Caco-2 (cell line): ENCODE measurements at regions not wholly inside any gene's neighbourhood (a gene's known extent, or its start where the extent isn't known, plus 50 kb on each side); places are given as distances from the start of the nearest gene placed in this dataset.

ENCODE experiments used
- BruUV-seq: library from RNA; stranded (reverse); fragments of 400-500 nt; replicated peaks from 2 replicates; lab custom pipeline; 2021; lab: Mats Ljungman, UMichigan
- CTCF ChIA-PET: fragments of 300-600 bp; sonication (Branson Sonifier 250); formaldehyde crosslinking; loops from one replicate; lab custom pipeline; 2022; ENCODE audit warnings: antibody characterized with exemption; lab: Charles Lee
- POLR2A ChIA-PET: fragments of 300-600 bp; sonication (Branson Sonifier 250); formaldehyde crosslinking; loops from one replicate; lab custom pipeline; 2022; ENCODE audit warnings: antibody characterized with exemption; lab: Charles Lee
- DNase-seq, 2 experiments: peaks; one replicate each; pipeline versions ENCODE4 v3.0.0 to v3.0.0-alpha.2; 2020 to 2022
- H3K27me3 ChIP-seq: replicated peaks from 2 replicates; pipeline ENCODE4 v1.6.0; 2011; ENCODE audit warnings: low read length; ENCODE audit not compliant: control insufficient read depth, insufficient read depth
- H3K36me3 ChIP-seq: 2 replicates; pipeline ENCODE4 v1.5.1; 2011; ENCODE audit warnings: low read length; ENCODE audit not compliant: control insufficient read depth, insufficient read depth
- H3K4me1 ChIP-seq: fragments of 250-450 bp; sonication (Bioruptor Pico); 2 replicates; pipeline ENCODE4 v1.5.1; 2020; ENCODE audit warnings: mild to moderate bottlenecking
- H3K4me3 ChIP-seq: 2 replicates; pipeline ENCODE4 v1.5.1; 2011; ENCODE audit warnings: low read depth, mild to moderate bottlenecking, control low read depth, low read length
- H3K9me3 ChIP-seq: fragments of 250-450 bp; sonication (Bioruptor Pico); 2 replicates; pipeline ENCODE4 v1.5.1; 2020; ENCODE audit warnings: mild to moderate bottlenecking, moderate library complexity
- H3K27ac Mint-ChIP-seq: one replicate; pipeline ENCODE4 v1.8.0; 2022; ENCODE audit warnings: mixed read lengths; ENCODE audit not compliant: unreplicated experiment
- H3K27me3 Mint-ChIP-seq: one replicate; pipeline ENCODE4 v1.8.0; 2022; ENCODE audit warnings: mixed read lengths; ENCODE audit not compliant: insufficient read depth, unreplicated experiment
- H3K36me3 Mint-ChIP-seq: one replicate; pipeline ENCODE4 v1.8.0; 2022; ENCODE audit warnings: mild to moderate bottlenecking, mixed read lengths; ENCODE audit not compliant: insufficient read depth, unreplicated experiment
- H3K4me1 Mint-ChIP-seq: one replicate; pipeline ENCODE4 v1.8.0; 2022; ENCODE audit warnings: low read depth, mixed read lengths; ENCODE audit not compliant: unreplicated experiment
- H3K4me3 Mint-ChIP-seq: one replicate; pipeline ENCODE4 v1.8.0; 2022; ENCODE audit warnings: mild to moderate bottlenecking, moderate library complexity, mixed read lengths; ENCODE audit not compliant: unreplicated experiment
- H3K9me3 Mint-ChIP-seq: one replicate; pipeline ENCODE4 v1.8.0; 2022; ENCODE audit warnings: mixed read lengths; ENCODE audit not compliant: unreplicated experiment
- intact Hi-C: fragments of 100-400 bp; cut with micrococcal nuclease; formaldehyde crosslinking; loops from one replicate; pipeline ENCODE4 v1.10.0; 2022; ENCODE audit not compliant: unreplicated experiment
- TF ChIP-seq, protein P1 (sequence below), 2 experiments: fragments of 200-600 bp in 1 of 2; IDR thresholded peaks; 1 replicate in 1 of 2; 2 replicates in 1 of 2; pipeline versions ENCODE4 v1.5.1 to v1.8.0; 2011 to 2022; ENCODE audit warnings: antibody characterized with exemption in 1 of 2, control low read depth in 1 of 2, inconsistent platforms in 1 of 2, low read depth in 1 of 2, low read length in 1 of 2, mild to moderate bottlenecking in 1 of 2, moderate library complexity in 1 of 2; ENCODE audit not compliant: insufficient read depth in 1 of 2, severe bottlenecking in 1 of 2, unreplicated experiment in 1 of 2

DNA sequence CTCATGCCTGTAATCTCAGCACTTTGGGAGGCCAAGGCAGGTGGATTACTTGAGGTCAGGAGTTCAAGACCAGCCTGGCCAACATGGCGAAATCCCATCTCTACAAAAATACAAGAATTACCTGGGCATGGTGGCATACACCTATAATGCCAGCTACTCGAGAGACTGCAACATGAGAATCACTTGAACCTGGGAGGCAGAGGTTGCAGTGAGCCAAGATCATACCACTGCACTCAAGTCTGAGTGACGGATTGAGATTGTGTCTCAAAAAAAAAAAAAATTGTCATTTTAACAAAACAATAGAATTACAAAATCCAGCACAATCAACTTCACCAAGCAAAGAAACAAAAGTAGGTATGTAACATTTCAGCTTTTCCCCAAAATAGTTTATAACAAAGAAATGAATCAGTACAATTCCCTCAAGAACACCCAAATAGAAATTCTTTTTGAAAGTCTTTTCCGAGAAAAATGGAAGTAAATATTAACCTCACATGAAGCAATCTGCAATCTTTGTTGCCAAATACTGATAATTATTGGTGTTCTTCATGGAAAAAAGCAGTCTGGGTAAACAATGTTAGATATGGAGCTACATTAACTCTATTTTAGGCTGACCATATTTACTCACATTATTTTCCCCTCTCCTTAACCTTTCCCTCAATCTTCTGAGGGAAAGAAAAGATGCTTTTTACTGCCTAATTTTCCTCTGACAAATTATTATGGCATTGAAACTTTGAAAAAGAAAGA lies 165.9 kb upstream of the ATF7IP start:
- no peak for DNase-seq
- intact Hi-C loops = no loop called here
- Histone ChIP-seq H3K27me3 (no peaks in the 10 kb centered on the region), H3K36me3 (no peaks in the 10 kb centered on the region), H3K4me3 (no peak overlapping the region), H3K9me3 (peaks cover 7% of the 10 kb centered on the region; the same call in 1 of the 2 replicates), H3K4me1 (peaks cover 7% of the 10 kb centered on the region)
- CTCF ChIA-PET = interaction anchor here (0.7 kb wide), 1 partner anchor 926 kb away, joined by 4 read pairs; no protein-coding TSS in a partner anchor
- peaks cover 4% of the 10 kb centered on the region for H3K36me3 Mint-ChIP-seq
- POLR2A ChIA-PET = no interaction called here
- H3K4me3 Mint-ChIP-seq = no peak overlapping the region
- no peak overlapping the region for H3K27ac Mint-ChIP-seq
- BruUV-seq = no TSS peak
- no peaks in the 10 kb centered on the region for H3K27me3 Mint-ChIP-seq
- H3K9me3 Mint-ChIP-seq = peaks cover 13% of the 10 kb centered on the region
- H3K4me1 Mint-ChIP-seq = no peaks in the 10 kb centered on the region
- TF ChIP-seq, protein P1, sequence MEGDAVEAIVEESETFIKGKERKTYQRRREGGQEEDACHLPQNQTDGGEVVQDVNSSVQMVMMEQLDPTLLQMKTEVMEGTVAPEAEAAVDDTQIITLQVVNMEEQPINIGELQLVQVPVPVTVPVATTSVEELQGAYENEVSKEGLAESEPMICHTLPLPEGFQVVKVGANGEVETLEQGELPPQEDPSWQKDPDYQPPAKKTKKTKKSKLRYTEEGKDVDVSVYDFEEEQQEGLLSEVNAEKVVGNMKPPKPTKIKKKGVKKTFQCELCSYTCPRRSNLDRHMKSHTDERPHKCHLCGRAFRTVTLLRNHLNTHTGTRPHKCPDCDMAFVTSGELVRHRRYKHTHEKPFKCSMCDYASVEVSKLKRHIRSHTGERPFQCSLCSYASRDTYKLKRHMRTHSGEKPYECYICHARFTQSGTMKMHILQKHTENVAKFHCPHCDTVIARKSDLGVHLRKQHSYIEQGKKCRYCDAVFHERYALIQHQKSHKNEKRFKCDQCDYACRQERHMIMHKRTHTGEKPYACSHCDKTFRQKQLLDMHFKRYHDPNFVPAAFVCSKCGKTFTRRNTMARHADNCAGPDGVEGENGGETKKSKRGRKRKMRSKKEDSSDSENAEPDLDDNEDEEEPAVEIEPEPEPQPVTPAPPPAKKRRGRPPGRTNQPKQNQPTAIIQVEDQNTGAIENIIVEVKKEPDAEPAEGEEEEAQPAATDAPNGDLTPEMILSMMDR (IDR thresholded peaks at IDR 0.05; ENCODE audit: insufficient read depth in 1 of 2, low read depth in 1 of 2, low read length in 1 of 2, severe bottlenecking in 1 of 2, unreplicated experiment in 1 of 2) = no peak

DNA sequence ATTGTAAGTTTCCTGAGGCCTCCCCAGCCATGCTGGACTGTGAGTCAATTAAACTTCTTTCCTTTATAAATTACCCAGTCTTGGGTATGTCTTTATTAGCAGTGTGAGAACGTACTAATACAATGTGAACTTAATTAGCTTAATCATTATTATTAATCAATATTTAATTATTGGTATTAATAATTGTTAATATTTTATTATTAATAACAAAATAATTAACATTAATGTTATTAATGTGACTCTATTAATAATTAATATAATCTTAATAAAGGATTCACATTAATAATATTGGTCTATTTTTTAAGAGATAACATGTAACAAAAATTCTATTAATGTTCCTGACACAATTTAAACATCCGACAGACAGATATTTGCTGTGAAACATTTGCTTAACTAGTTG lies 164.9 kb upstream of the ATF7IP start:
- Histone ChIP-seq H3K4me3 (no peak overlapping the region), H3K9me3 (peaks cover 11% of the 10 kb centered on the region; the same call in 1 of the 2 replicates), H3K4me1 (peaks cover 7% of the 10 kb centered on the region), H3K36me3 (no peaks in the 10 kb centered on the region), H3K27me3 (no peaks in the 10 kb centered on the region)
- Mint-ChIP-seq H3K27ac (no peak overlapping the region), H3K27me3 (no peaks in the 10 kb centered on the region), H3K36me3 (peaks cover 6% of the 10 kb centered on the region), H3K4me1 (peaks cover under 1% of the 10 kb centered on the region), H3K4me3 (no peak overlapping the region), H3K9me3 (peaks cover 17% of the 10 kb centered on the region)
- TF ChIP-seq, protein P1 (IDR thresholded peaks at IDR 0.05; ENCODE audit: insufficient read depth in 1 of 2, low read depth in 1 of 2, low read length in 1 of 2, severe bottlenecking in 1 of 2, unreplicated experiment in 1 of 2) = no peak
- no TSS peak for BruUV-seq
- intact Hi-C loops = no loop called here
- POLR2A ChIA-PET = no interaction called here
- no peak for DNase-seq
- CTCF ChIA-PET = no interaction called here

DNA sequence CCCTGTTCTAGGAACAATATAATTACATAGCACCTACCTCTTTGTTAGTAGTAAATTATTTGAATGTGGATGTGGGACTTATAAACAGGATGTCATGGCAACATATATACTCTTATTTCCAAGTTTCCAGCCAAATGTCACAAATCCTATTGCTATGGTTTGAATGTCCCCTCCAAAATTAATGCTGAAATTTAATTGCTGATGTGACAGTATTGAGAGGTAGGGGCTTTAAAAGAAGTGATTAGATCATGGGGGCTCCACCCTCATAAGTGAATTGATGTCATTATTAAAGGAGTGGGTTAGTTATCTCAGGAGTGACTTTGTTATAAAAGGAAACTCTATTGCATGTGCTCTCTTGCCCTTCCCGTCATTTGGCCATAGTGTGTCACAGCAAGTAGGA lies 164.2 kb upstream of the ATF7IP start:
- H3K27me3 ChIP-seq = no peaks in the 10 kb centered on the region
- H3K4me1 ChIP-seq = peaks cover 8% of the 10 kb centered on the region
- no peak for DNase-seq
- BruUV-seq = no TSS peak
- Mint-ChIP-seq H3K9me3 (peaks cover 24% of the 10 kb centered on the region), H3K4me1 (peaks cover 7% of the 10 kb centered on the region), H3K4me3 (no peak overlapping the region), H3K27ac (no peak overlapping the region), H3K27me3 (no peaks in the 10 kb centered on the region), H3K36me3 (peaks cover 13% of the 10 kb centered on the region)
- intact Hi-C loops = no loop called here
- TF ChIP-seq, protein P1 (IDR thresholded peaks at IDR 0.05; ENCODE audit: insufficient read depth in 1 of 2, low read depth in 1 of 2, low read length in 1 of 2, severe bottlenecking in 1 of 2, unreplicated experiment in 1 of 2) = no peak
- H3K9me3 ChIP-seq = peaks cover 15% of the 10 kb centered on the region
- POLR2A ChIA-PET = no interaction called here
- H3K36me3 ChIP-seq = no peaks in the 10 kb centered on the region
- CTCF ChIA-PET = no interaction called here
- H3K4me3 ChIP-seq = no peak overlapping the region
